Neuronal stem cell (in vitro differentiated cells): ENCODE measurements at regions not wholly inside any gene's neighbourhood (a gene's known extent, or its start where the extent isn't known, plus 50 kb on each side); places are given as distances from the start of the nearest gene placed in this dataset.

Experiments used
- DNase-seq: peaks from one replicate; pipeline ENCODE4 v3.0.0-alpha.2; 2013; ENCODE audit warnings: low spot score
- H2AFZ ChIP-seq: one replicate; pipeline ENCODE4 v1.6.1; 2013; ENCODE audit warnings: mild to moderate bottlenecking, low read length, inconsistent platforms
- H2AK5ac ChIP-seq: 2 replicates; pipeline ENCODE4 v1.6.1; 2013; ENCODE audit warnings: low read depth, mild to moderate bottlenecking, inconsistent platforms, low read length, moderate library complexity, mixed read lengths
- H2BK120ac ChIP-seq: 2 replicates; pipeline ENCODE4 v1.6.1; 2013; ENCODE audit warnings: low read depth, mild to moderate bottlenecking, inconsistent platforms, low read length, moderate library complexity, mixed read lengths
- H2BK12ac ChIP-seq: one replicate; pipeline ENCODE4 v1.6.1; 2013; ENCODE audit warnings: low read length, inconsistent platforms
- H2BK15ac ChIP-seq: 2 replicates; pipeline ENCODE4 v1.6.1; 2013; ENCODE audit warnings: mild to moderate bottlenecking, low read length, inconsistent platforms, mixed read lengths
- H2BK5ac ChIP-seq: one replicate; pipeline ENCODE4 v1.6.1; 2013; ENCODE audit warnings: inconsistent platforms, mild to moderate bottlenecking, low read length, moderate library complexity
- H3K14ac ChIP-seq: one replicate; pipeline ENCODE4 v1.6.1; 2013; ENCODE audit warnings: low read length, inconsistent platforms
- H3K18ac ChIP-seq: 2 replicates; pipeline ENCODE4 v1.6.1; 2013; ENCODE audit warnings: low read length, inconsistent platforms
- H3K23ac ChIP-seq: 2 replicates; pipeline ENCODE4 v1.6.1; 2013; ENCODE audit warnings: low read depth, mild to moderate bottlenecking, mixed read lengths, low read length, inconsistent platforms; ENCODE audit not compliant: poor library complexity
- H3K27ac ChIP-seq: replicated peaks from 3 replicates; pipeline ENCODE4 v1.5.1; 2013; ENCODE audit warnings: low read length, inconsistent platforms
- H3K27me3 ChIP-seq, 3 experiments: 2 replicates each; pipeline ENCODE4 v1.6.1; 2013; ENCODE audit warnings: low read length in 3 of 3, mild to moderate bottlenecking in 2 of 3, inconsistent platforms in 1 of 3, low read depth in 1 of 3, mixed read lengths in 1 of 3, moderate library complexity in 1 of 3; ENCODE audit not compliant: control insufficient read depth in 3 of 3, insufficient read depth in 3 of 3
- H3K36me3 ChIP-seq, 2 donors: replicated peaks in 1 of 2; 2 replicates each; pipeline ENCODE4 v1.6.1; 2013; ENCODE audit warnings: low read length in 2 of 2; ENCODE audit not compliant: control insufficient read depth in 2 of 2, insufficient read depth in 2 of 2
- H3K4ac ChIP-seq: 2 replicates; pipeline ENCODE4 v1.6.1; 2013; ENCODE audit warnings: inconsistent platforms, mild to moderate bottlenecking, low read length, moderate library complexity
- H3K4me1 ChIP-seq, 2 donors: 1 replicate in 1 of 2; 2 replicates in 1 of 2; pipeline ENCODE4 v1.6.1; 2013; ENCODE audit warnings: low read length in 2 of 2, low read depth in 1 of 2; ENCODE audit not compliant: control insufficient read depth in 2 of 2, insufficient read depth in 1 of 2
- H3K4me2 ChIP-seq: one replicate; pipeline ENCODE4 v1.6.1; 2013; ENCODE audit warnings: mild to moderate bottlenecking, low read length, inconsistent platforms; ENCODE audit not compliant: insufficient read depth, poor library complexity, severe bottlenecking
- H3K4me3 ChIP-seq, 2 donors: 2 replicates each; pipeline ENCODE4 v1.5.1; 2013; ENCODE audit warnings: low read length in 2 of 2, mild to moderate bottlenecking in 2 of 2, inconsistent platforms in 1 of 2, moderate library complexity in 1 of 2
- H3K79me1 ChIP-seq: one replicate; pipeline ENCODE4 v1.6.1; 2013; ENCODE audit warnings: low read depth, mild to moderate bottlenecking, inconsistent platforms, low read length, moderate library complexity
- H3K9ac ChIP-seq: one replicate; pipeline ENCODE4 v1.6.1; 2013; ENCODE audit warnings: mild to moderate bottlenecking, low read depth, low read length, inconsistent platforms; ENCODE audit not compliant: poor library complexity
- H3K9me3 ChIP-seq, 2 donors: replicated peaks in 1 of 2; 2 replicates each; pipeline versions ENCODE3 to v1.6.1; 2013; ENCODE audit warnings: low read length in 2 of 2, mild to moderate bottlenecking in 2 of 2, inconsistent platforms in 1 of 2, low read depth in 1 of 2, mixed read lengths in 1 of 2, moderate library complexity in 1 of 2; ENCODE audit not compliant: control insufficient read depth in 2 of 2, insufficient read depth in 1 of 2
- H4K8ac ChIP-seq: one replicate; pipeline ENCODE4 v1.6.1; 2013; ENCODE audit warnings: low read depth, mild to moderate bottlenecking, inconsistent platforms, low read length, moderate library complexity
- H4K91ac ChIP-seq: one replicate; pipeline ENCODE4 v1.6.1; 2013; ENCODE audit warnings: low read length, low read depth, mild to moderate bottlenecking, inconsistent platforms; ENCODE audit not compliant: poor library complexity
- WGBS, 2 donors: extraction: QIAGEN DNeasy Blood & Tissue Kit; methylation state at CpG; one replicate each; pipeline ENCODE4 v1.1.7; 2013; ENCODE audit warnings: missing lambda C conversion rate in 2 of 2, mixed read lengths in 1 of 2; ENCODE audit not compliant: insufficient read length in 2 of 2, insufficient replicate concordance in 1 of 2; ENCODE audit errors: extremely low coverage in 2 of 2; 5-methylcytosine and 5-hydroxymethylcytosine counted together

DNA sequence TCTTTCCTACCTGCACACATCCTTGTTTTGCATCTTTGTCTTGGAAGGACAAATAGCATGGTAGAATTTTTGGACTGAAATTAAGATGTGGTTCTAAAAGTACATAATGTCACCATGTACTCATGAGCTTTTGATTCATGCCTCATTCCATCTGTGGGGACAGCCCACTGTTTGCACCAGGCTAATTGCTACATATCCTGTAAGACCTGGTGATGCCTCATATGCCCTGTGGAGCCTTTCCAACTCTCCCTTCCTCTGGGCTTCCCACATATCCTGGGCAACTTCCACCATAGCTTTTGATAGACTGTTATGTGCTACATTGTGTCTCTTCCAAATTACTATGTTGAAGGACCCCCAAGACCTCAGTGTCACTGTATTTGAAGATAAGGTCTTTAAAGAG is 213.6 kb upstream of the PREP start:
- H2BK12ac ChIP-seq, result no peak overlapping the region
- no peaks in the 10 kb centered on the region for H3K79me1 ChIP-seq
- H3K18ac ChIP-seq, result no peak overlapping the region
- DNase-seq, result no peak
- H3K27ac ChIP-seq, result no peak overlapping the region
- H2BK120ac ChIP-seq, result no peak overlapping the region
- no peak overlapping the region for H3K14ac ChIP-seq
- no peak overlapping the region for H3K9ac ChIP-seq
- H4K91ac ChIP-seq, result no peak overlapping the region
- H2AFZ ChIP-seq, result no peak overlapping the region
- no peak overlapping the region for H2BK5ac ChIP-seq
- H3K4me1 ChIP-seq, result peaks cover 0 to 3% of the 10 kb centered on the region in 2 donors
- H2BK15ac ChIP-seq, result no peak overlapping the region
- no peak overlapping the region for H3K23ac ChIP-seq
- H2AK5ac ChIP-seq, result no peak overlapping the region
- no peaks in the 10 kb centered on the region for H3K27me3 ChIP-seq
- H3K4me2 ChIP-seq, result no peak overlapping the region
- no peaks in the 10 kb centered on the region for H3K9me3 ChIP-seq
- H3K4ac ChIP-seq, result no peak overlapping the region
- no peak overlapping the region for H4K8ac ChIP-seq
- no peaks in the 10 kb centered on the region for H3K36me3 ChIP-seq
- no peak overlapping the region for H3K4me3 ChIP-seq

DNA sequence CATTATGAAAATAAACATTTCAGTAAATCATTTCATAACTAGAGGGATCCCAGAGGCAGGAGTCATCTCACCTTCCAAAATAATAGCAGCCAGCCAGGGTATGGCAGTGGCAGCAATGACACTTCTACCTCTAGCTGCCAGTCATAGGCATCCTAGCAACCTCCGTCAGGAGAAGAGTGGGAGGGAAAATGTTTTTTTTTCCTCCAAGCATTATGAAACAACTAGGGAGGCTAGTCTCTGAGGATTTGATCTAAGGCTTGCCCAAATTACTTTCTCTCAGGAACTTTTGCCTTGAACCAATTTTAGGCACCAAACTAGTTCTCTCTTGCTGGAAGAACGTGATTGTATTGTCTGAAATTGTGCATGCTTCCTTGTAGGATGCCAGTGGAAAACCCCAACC is 208.7 kb upstream of the PREP start:
- Histone ChIP-seq H3K4me2 (no peak overlapping the region), H3K4me1 (peaks cover 6 to 7% of the 10 kb centered on the region in 2 donors), H3K9ac (no peak overlapping the region), H3K79me1 (no peaks in the 10 kb centered on the region), H2BK120ac (no peak overlapping the region), H3K4me3 (no peak overlapping the region), H2BK12ac (no peak overlapping the region), H3K27me3 (no peaks in the 10 kb centered on the region), H2AFZ (no peak overlapping the region), H4K8ac (no peak overlapping the region), H2AK5ac (no peak overlapping the region), H4K91ac (no peak overlapping the region), H3K18ac (no peak overlapping the region), H3K9me3 (no peaks in the 10 kb centered on the region), H3K36me3 (no peaks in the 10 kb centered on the region), H3K23ac (no peak overlapping the region), H2BK15ac (no peak overlapping the region), H2BK5ac (no peak overlapping the region), H3K4ac (no peak overlapping the region), H3K27ac (no peak overlapping the region), H3K14ac (no peak overlapping the region)
- no CpG with 5 or more reads among the region's 2 CpGs for WGBS, 2 donors
- DNase-seq, result no peak

DNA sequence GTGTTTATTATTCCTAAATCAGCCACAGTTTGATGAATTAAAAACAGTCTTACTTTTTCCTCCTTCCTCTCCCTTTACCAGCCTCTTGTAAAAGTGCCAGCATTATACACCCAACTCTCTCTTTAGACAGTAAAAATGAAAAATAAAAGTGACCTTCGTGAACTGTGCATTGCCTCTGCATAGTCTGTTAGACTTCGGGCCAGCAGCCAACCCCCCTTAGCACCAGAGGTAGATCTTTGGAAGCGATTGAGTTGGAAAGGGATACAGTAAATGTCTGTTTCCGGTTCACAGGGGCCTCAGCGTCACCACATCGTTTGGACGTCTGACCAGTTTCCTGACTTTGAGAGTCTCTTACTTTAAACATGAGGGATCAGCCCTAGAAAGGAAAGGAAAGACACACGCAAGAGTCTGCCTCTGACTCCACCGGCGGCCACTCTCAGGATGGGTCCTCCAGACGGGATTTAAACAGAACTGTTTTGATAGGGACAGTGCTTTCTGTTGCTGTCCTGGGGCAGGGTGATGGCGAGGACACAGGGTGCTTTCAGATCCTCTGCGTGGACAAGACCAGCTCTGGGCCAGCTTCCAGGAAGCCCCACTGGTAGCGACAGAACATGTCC is 206.6 kb upstream of the PREP start:
- H3K27ac ChIP-seq, result no peak overlapping the region
- DNase-seq, result no peak

DNA sequence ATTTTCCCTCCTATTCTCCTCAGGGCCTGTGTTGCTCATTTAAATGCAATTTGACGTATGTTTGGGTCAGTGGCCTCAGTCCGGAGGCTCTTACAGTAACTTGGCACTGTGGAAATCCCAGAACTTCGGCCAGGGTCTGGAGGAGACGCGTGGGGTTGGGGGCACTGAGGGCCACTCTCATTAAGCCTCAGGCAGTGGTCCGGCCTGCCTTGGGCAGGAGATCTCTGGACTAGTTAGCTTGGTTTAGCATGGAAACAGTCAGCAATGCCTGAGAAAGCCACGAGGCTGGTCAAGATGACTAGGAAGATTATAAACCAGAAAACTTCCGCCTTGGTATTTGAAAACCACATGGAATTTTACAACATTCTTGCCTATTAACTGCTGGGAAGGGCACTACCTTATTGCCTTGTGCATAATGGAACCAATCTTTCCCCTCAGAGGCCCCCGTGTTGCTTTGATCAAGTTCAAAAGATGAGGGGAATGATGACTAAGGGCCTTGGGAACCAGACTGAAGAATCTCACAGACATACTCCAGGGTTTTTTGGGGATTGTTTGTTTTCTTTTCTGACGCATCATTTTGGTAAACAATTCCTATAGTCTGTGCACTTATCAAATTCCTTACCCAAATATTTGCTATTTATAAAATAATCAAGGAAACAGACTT is 206.0 kb upstream of the PREP start:
- no peak overlapping the region for H3K27ac ChIP-seq

More for the DNA sequence above, 206.6 kb upstream of the PREP start:
- Histone ChIP-seq H3K23ac (no peak overlapping the region), H3K4me3 (no peak overlapping the region), H3K79me1 (no peaks in the 10 kb centered on the region), H2BK120ac (no peak overlapping the region), H2AK5ac (no peak overlapping the region), H3K4me1 (peaks cover 6 to 7% of the 10 kb centered on the region in 2 donors), H3K14ac (no peak overlapping the region), H3K36me3 (no peaks in the 10 kb centered on the region), H2BK12ac (no peak overlapping the region), H2BK15ac (no peak overlapping the region), H2AFZ (peak overlapping the region; percentile 51), H4K8ac (no peak overlapping the region), H3K27me3 (no peaks in the 10 kb centered on the region), H4K91ac (no peak overlapping the region), H2BK5ac (no peak overlapping the region), H3K4me2 (no peak overlapping the region), H3K4ac (no peak overlapping the region), H3K9me3 (no peaks in the 10 kb centered on the region), H3K18ac (no peak overlapping the region), H3K9ac (no peak overlapping the region)
- WGBS, 2 donors, result no CpG with 5 or more reads among the region's 14 CpGs

More for the DNA sequence above, 206.0 kb upstream of the PREP start:
- Histone ChIP-seq H2BK120ac (no peak overlapping the region), H3K4me1 (peaks cover 6 to 7% of the 10 kb centered on the region in 2 donors), H3K27me3 (no peaks in the 10 kb centered on the region), H2BK15ac (no peak overlapping the region), H3K14ac (no peak overlapping the region), H2AFZ (no peak overlapping the region), H2BK12ac (no peak overlapping the region), H2AK5ac (no peak overlapping the region), H4K91ac (no peak overlapping the region), H3K18ac (no peak overlapping the region), H3K9ac (no peak overlapping the region), H4K8ac (no peak overlapping the region), H3K9me3 (no peaks in the 10 kb centered on the region), H3K4ac (no peak overlapping the region), H3K79me1 (no peaks in the 10 kb centered on the region), H3K36me3 (no peaks in the 10 kb centered on the region), H3K4me3 (no peak overlapping the region), H3K4me2 (no peak overlapping the region), H3K23ac (no peak overlapping the region), H2BK5ac (no peak overlapping the region)
- WGBS, 2 donors, result no CpG with 5 or more reads among the region's 10 CpGs
- no peak for DNase-seq
